Activated CD4-positive, CD25-positive, alpha-beta regulatory T cell treated with anti-CD3 and anti-CD28 coated beads, Interleukin-2, amount 50 U/mL, for 72 hours (primary cell): ENCODE measurements at regions not wholly inside any gene's neighbourhood (a gene's known extent, or its start where the extent isn't known, plus 50 kb on each side); places are given as distances from the start of the nearest gene placed in this dataset.
"Not testable (repeated sequence)": the region's sequence is repeated elsewhere in the genome, so short reads cannot be mapped to it uniquely, and the experiment has no call there.

Experiments
- DNase-seq: peaks from one replicate; pipeline ENCODE4 v3.0.0; 2021

DNA sequence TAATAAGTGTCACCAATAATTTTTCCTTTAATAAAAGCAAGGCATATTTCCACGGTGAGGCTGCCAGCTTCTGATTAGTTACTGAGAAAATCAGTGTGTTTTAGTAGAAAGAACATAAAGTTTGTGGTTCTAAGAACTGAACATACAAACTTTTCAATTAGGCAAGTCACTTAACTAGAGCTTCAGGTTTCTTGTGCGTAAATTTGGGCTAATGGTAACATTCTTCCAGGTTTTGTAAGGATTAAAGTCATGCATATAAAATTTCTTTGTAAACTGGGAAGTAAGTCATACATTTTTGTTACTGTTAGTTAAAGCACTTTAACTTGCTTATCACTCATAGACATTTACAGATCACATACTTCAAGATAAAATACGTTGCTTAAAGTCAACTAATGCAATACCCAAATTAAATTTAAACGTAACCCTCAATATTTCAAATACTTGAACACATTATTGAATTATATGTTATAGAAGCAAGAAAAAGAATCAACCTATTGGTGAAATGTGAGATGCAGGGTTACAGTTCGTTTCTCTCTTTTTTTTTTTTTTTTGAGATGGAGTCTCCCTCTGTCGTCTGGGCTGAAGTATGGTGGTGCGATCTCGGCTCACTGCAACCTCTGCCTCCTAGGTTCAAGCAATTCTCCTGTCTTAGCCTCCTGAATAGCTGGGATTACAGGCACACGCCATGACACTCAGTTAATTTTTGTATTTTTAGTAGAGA, 327.3 kb upstream of the NOX3 start:
- DNase-seq, result no peak

DNA sequence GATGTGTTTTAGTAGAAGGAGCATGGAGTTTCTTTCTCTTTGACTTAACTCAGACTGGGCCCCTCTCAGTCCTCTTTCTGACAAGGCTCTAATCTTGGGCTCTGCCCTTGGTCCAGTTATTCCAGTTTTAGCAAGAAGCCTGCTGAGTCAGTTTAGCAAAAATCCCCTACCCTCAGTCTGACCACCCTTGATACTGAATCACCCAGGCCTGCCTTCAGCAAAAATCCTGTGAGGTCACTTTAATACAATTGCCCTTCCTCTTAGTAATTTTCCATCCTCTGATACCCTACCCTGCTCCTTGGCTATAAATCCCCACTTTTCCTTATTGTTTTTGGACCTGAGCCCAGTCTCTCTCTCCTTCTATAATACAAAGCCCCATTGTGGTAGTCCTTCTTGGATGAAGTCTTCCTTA, 326.7 kb upstream of the NOX3 start:
- no peak for DNase-seq

DNA sequence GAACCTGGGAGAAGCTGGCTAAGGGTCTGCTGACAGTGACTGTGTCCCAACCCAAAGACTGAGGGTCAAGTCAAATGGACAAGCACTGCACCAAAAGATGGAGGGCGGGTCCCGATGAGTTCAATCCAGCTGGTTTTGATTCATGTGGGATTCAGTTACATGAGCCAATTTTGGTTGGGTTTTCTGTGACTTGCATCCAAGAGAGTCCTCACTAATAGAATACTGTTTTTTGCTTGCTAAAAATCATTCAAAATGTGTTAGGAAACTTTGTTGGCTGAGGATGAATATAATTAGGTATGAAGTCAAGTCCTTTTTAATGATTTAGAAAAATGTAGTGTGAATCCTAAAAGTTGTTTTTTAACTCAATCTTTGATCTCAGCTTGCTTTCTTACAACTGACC, 323.8 kb upstream of the NOX3 start:
- DNase-seq, result no peak

DNA sequence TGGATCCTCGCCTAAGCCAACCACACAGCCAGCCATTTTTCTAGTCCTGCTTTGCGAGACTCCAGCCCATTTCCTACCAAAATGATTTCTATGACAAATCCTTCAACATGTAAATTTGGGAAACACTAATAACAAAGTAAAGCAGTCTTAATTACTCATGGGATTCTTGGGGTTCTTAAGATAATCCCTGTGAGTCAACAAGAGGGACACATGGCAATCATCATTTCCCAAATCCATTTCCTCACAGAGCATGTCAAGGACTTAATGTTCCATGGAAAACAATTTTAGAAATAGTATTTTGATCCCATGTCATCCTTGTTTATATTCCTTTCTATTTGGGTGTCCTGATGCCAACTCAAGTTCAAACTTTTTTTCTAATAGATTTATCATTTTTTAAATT, 322.7 kb upstream of the NOX3 start:
- DNase-seq, result no peak

DNA sequence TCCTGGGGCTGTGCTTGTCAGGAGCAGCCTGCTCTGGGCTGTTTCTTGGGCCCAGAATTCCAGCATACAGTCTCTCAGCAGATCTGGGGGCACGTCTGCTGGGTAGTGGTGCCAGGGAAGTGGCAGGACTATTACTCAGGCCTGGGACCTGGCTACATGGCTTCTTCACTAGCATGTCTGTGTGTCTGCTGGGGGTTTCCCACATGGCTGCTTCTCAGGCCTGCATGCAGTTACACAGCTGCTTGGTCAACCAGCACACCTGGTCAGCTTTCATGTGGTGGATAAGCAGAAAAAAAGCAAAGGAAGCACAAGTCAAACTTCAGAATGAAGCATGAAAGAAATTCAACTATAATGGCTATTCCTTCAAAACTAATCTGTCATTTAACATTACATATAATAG, 316.2 kb upstream of the NOX3 start:
- DNase-seq, result no peak

DNA sequence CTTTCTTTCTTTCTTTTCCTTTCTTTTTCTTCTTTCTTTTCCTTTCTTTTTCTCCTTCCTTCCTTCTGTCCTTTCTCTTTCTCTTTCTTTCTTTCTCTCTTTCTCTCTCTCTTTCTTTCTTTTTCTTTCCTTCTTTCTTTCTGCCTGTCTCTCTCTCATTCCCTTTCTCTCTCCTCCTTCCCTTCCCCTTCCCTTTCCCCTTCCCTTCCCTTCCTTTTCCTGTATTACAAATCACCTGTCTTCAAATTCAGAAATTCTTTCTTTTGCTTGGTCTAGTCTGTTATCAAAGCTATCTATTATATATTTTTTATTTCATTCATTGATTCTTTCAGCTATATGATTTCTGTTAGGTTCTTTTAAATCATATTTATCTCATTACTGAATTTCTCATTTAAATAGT, 315.2 kb upstream of the NOX3 start:
- DNase-seq, result no peak

DNA sequence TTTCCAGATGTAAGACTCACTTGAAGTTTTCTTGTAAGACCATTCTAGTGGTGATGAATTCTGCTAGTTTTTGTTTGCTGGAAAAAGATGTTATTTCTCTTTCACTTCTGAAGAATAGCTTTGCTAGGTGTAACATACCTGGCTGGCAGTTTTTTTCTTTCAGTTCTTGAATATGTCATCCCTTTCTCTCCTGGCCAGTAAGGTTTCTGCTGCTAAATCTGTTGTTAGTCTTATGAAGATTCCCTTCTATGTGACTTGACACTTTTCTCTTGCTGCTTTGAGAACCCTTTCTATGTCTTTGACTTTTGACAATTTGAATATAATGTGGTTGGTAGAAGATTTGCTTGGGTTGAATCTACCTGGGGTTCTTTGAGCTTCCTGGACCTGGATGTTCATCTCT, 314.7 kb upstream of the NOX3 start:
- no peak for DNase-seq

DNA sequence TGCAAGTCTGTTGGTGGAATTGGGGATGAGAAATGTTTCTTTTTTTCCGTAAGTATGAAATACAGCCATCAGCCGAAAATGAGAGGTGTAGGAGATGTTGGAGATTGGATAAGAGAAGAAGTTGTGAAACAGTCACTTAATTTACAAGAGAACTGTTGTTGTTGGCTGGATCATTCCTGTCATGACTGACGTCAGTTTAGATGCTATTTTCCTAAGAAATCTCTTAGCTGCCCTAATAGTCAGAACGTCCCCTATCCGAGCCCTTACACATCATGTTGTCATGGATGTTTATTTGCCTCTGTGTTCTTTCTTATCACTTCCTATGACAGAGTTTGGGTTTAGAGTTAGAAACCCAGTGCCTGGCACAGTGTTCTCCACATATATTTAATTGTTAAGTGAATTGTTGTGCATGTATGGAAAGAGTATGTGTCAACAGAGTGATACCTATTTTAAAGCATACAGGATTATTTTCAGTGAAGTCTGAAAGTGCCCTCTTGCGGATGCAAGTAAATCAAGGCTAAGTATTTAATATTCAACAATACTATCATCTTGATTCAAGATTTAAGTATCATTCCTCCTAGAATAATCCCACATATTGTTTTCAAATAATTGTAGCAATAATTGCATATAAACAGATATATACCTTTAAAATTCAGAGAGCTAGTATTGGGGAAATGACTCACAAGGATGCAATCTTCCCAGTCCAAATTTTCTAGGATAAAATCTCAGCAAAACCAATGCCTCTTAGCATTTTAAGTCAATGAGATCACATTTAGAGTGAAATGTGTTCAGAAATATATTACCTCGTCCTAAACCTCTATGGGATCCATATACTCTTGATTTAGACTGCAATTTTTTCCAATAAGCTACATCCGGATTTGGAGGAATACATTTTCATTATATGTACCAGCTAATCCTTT, 309.9 kb upstream of the NOX3 start:
- no peak for DNase-seq

DNA sequence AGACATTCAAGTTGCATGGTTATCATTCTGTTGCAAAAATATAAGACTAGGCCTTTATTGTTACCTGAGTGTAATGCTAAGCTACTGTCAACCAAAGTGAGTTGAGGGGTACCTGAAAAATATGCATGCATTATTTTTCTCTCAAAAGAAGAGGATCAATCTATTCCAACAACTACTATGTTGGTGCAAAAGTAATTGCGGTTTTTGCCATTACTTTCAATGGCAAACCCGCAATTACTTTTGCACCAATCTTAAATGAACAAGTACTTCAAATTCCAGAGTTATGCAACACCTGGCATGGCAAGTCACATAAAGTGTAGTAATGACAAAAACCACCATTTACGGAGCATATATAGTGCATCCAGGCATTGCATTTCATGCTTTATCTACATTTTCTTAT, 307.0 kb upstream of the NOX3 start:
- no peak for DNase-seq

DNA sequence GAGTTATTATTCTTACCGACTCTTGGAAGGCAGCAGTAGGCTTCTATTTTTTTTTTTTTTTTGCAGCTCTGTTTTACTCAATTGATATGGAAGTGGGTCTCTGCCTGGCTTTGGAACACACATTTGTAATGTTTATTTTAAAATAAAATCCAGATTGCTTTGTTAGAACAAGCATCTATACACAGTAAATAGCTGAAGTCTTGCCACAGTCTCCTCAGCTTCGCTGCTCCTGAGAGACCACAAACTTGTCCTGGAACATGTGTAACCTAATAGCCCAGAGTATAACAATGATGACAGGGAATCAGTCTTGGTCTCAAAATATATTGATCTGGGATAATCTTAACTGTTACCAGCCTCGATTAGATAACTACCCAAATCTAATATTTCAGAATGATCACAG, 299.8 kb upstream of the NOX3 start:
- DNase-seq, result no peak

DNA sequence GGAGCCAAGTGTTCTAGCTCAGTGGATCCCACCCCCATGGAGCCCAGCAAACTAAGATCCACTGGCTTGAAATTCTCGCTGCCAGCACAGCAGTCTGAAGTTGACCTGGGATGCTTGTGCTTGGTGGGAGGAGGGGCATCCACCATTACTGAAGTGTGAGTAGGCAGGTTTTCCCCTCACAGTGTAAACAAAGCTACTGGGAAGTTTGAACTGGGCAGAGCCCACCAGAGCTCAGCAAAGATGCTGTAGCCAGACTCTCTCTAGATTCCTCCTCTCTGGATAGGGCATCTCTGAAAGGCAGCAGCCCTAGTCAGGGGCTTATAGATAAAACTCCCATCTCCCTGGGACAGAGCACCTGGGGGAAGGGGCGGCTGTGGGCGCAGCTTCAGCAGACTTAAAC, 293.1 kb upstream of the NOX3 start:
- not testable (repeated sequence) for DNase-seq

DNA sequence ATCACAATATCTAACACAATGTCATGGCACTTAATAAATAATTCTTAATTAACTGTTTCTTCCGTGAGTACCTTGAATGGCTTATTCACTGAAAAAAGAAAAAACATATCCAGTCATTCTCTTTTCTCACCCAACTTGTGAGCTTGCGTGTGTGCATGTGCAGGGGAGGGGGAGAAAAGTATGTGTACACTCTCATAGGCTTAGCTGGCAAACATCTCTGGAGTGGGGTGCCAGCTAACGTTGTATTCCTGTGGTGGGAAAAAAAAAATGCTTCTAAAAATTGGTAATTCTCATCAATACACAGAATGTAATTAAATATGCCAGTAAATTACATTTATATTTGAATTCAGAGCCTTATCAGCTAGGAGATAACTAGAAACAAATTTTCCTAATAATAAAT, 291.9 kb upstream of the NOX3 start:
- no peak for DNase-seq

DNA sequence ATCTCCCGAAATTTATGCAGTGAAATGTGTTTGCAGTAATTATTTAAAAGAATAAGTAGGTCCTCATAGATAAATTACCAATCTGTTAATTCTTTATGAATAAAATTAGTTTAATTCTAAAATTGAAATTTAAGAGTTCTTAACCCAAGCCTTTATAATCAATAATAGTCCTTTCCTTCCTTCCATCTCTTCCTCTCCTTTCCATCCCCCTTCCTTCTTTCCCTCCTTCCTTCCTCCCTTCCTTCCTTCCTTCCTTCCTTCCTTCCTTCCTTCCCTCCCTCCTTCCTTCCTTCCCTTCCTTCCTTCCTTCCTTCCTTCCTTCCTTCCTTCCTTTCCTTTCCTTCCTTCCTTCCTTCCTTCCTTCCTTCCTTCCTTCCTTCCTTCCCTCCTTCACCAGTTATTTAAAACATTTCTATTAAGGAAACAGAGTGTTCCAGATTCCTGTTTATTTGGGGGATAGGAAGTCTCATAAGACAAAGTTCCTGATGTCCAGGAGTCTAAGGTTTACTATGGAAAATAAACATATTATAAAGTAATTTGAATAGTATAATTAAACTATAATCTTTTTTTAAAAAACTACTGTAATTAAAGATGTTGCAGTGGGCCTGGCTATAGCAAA, 285.3 kb upstream of the NOX3 start:
- no peak for DNase-seq

DNA sequence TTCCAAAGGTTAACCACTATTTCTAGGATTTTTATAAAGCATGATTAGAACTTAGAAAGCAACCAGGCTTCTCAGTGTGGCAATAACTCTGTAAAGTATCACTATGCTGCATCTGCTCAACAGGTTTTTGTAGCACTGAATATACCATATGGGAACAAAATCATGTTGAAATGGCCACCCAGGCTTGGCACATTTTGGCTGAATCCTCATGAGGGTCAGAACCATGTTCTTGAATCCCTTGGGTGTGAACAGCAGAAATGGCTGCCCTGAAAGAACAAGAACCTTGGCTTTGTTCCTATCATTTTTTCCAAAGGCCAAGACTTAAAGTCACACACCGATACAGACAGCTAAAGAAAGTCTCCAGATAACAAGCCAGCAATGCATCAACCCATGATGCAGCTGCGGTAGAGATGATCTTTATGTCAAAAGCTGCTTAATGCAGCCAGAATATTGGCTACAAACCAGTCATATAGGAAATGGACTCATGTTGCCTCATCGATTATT, 283.0 kb upstream of the NOX3 start:
- DNase-seq, result no peak

DNA sequence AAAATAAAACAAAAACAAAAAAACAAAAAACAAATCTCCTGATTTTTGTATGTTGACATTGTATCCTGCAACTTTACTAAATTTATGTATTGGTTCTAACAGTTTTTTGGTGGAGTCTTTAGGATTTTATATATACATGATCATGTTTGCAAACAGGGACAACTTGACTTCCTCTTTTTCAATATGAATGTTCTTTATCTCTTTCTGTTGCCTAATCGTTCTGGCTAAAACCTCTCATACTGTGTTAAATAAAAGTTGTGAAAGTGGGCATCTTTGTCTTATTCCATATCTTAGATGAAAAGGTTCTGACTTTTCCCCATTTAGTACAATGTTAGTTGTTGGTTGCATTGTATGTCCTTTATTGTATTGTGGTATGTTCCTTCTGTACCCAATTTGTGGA, 261.7 kb upstream of the NOX3 start:
- DNase-seq, result no peak

DNA sequence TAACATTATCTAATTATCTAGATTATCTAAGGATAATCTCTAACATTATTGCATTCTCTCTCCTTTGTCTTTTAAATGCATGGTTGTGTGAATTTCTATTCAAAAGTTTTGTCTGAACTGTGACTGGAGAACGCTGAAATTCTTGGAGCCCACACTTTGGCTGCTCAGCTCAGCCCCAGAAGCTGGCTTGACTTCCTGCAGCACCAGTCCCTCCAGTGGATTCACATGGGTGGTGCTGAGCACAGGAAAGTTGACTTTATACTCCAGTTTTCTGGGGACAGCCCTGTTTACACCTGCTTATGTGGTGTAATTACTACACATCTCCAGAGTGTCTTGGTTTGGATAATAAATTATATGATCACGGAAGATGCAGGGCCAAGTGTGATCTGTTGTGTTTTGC, 255.1 kb upstream of the NOX3 start:
- no peak for DNase-seq

DNA sequence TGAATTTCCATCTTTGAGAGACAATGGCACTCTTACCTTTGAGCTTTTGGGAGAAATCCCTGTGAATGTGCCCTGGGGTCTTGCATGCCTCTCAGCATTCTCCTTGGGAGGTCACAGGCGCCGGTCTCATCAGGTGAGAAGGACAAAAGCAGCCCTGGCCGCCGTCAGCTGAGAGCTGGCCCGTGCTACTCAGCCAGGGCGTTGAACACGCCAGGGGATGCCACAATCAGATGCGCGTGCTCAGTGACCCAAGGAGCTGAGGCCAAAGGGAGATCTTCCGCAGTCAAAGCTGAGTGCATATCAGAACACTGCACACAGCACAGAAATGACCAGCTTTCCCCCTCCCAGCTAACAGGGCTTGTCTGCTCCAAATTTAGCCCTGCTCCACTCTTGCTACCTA, 253.6 kb upstream of the NOX3 start:
- no peak for DNase-seq

DNA sequence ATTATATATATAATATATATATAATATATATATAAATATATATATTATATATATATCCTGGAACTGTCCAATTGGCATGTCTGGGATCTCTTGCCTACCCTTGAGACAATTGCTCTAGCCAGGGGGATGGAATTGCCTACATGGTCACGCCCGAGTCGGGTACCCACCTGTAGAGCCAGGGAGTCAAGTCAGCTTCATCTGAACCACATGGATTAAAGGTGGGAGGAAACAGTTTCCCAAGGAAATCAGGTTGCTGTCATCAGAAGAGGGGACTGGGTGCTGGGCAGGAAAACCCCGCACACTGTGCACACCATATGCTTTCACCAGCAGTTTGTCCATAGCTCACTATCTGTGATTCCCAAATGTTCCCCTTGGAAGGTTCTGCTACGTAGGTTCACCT, 252.5 kb upstream of the NOX3 start:
- no peak for DNase-seq

DNA sequence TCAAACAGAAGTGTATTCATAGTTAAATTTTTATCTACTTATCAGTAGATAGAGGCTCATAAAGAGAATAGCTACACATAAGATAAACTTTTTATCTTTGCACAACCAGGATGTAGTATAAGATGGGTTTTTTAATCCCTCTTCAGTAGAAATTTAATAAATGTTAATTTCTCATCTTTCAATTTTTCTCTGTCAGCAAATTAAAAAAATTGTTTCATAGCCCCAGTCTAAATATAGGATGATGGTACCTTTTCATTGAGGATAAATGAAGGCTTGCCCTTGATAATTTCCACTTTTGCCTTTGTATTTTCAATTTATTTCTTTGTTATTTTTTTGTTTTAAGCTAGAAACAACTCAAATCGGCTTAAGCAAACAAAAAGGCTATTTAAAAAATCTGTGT, 251.2 kb upstream of the NOX3 start:
- no peak for DNase-seq

DNA sequence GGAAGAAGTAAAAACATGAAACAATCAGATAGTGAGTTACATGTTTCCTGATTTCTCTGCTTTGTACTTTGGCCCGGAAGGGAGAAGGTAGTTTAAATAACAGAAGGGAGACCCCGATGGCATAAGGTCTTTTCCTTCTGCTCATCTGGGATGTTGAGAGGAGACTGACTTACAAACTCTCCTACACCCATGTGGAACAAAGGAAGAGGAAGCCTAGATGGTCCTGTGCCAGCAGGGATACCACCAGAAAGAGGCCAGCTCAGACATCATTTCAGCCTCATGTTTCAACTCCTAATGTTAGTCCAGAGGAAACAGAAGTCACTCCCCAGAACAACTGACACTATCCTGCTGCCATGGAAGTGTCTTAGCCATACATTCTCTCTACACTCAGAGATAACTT, 250.7 kb upstream of the NOX3 start:
- DNase-seq, result no peak

DNA sequence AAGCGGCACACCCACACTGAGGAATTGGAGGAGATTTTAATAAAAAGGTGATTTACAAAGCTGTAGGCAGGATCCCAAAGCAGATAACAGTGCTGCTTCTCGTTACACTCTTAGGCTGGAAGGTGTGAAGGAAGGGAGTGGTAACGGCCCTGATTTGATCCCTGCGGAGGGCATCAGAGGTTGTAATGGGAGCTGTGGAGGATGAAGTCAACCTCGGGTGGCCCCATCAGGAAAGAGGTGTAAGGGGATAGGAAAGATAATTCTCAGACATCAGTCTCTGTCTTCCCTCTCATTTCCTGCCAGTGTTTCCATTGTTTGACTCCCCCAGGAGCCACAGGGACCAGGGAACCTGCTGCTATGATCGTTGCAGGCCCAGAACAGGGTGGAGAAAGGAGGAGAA, 245.7 kb upstream of the NOX3 start:
- no peak for DNase-seq

DNA sequence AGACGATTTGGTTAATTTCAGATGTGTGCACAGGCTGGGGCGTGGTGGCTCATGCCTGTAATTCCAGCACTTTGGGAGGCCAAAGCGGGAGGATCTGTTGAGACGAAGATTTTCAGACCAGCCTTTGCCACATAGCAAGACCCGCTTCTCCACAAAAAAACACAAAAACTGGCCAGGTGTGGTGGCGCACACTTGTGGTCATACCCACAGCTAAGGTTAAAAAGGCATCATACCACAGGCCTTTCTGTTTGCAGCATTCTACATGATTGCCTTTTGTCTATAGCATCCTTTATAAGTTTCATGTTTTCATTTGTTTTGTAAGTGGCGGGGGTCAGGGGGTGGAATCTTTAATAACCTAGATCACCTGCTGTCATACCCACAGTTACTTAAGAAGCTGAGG, 239.9 kb upstream of the NOX3 start:
- DNase-seq, result no peak

DNA sequence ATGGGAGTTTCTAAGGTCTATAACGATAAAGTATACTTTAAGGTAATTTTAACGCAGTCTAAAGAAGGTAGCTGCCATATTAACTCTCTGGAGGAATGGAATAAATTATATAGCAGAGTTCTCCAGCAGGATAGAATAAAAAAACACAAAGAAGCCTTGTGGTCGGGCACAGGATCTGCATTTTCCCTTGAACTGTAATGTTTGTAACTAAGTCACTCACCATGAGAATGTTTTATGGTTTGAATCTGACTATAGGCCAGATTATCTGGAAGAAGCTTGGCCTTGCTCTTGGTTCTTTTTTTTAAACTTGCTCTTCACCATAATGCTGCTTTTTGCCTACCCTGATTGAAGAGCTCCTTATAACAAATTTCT, 238.8 kb upstream of the NOX3 start:
- no peak for DNase-seq
